Ovary (tissue), 3 donors: ENCODE measurements at regions not wholly inside any gene's neighbourhood (a gene's known extent, or its start where the extent isn't known, plus 50 kb on each side); places are given as distances from the start of the nearest gene placed in this dataset.

Experiments
- EP300 ChIP-seq: sonication (generic); formaldehyde crosslinking; IDR thresholded peaks from one replicate; pipeline ENCODE4 v1.6.1; 2017; ENCODE audit warnings: antibody characterized with exemption
- POLR2A ChIP-seq: fragments of 450-650 bp; IDR thresholded peaks from one replicate; pipeline ENCODE4 v1.6.1; 2017; ENCODE audit warnings: antibody characterized with exemption, mild to moderate bottlenecking, moderate library complexity
- TF ChIP-seq, protein P1 (sequence below), 3 donors: fragments of 450-650 bp in 2 of 3; fragments of 200-600 bp in 1 of 3; IDR thresholded peaks; one replicate each; pipeline versions ENCODE4 v1.5.1 to v1.8.0; 2016 to 2022; ENCODE audit warnings: antibody characterized with exemption in 3 of 3, mild to moderate bottlenecking in 1 of 3
- donor health status: DM: no; HTN: no; CAD: no.

DNA sequence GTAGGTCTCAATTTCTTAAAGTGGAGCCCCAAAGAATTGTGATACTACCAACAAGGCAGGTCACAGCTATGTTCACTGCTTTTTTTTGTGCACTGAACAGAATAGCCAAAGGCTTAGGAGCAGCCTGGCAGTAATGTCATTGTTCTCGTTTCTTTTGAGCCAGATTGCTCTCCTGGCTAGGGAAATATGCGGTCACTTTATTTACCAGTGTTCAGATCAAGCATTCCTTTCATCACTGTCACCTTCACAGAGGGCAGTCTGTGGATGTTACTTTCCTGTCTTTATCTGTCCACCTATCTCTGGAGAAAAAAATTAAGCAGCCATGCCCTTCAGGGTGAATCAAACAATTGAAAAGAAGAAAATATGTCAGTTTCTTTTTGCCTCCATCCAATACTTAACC lies 159.6 kb downstream of the BTG1 start:
- TF ChIP-seq, protein P1, sequence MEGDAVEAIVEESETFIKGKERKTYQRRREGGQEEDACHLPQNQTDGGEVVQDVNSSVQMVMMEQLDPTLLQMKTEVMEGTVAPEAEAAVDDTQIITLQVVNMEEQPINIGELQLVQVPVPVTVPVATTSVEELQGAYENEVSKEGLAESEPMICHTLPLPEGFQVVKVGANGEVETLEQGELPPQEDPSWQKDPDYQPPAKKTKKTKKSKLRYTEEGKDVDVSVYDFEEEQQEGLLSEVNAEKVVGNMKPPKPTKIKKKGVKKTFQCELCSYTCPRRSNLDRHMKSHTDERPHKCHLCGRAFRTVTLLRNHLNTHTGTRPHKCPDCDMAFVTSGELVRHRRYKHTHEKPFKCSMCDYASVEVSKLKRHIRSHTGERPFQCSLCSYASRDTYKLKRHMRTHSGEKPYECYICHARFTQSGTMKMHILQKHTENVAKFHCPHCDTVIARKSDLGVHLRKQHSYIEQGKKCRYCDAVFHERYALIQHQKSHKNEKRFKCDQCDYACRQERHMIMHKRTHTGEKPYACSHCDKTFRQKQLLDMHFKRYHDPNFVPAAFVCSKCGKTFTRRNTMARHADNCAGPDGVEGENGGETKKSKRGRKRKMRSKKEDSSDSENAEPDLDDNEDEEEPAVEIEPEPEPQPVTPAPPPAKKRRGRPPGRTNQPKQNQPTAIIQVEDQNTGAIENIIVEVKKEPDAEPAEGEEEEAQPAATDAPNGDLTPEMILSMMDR (IDR thresholded peaks at IDR 0.05), result no peak
- TF ChIP-seq EP300, result no peak
- no peak for TF ChIP-seq POLR2A
